GM18858 (cell line): ENCODE measurements at regions not wholly inside any gene's neighbourhood (a gene's known extent, or its start where the extent isn't known, plus 50 kb on each side); places are given as distances from the start of the nearest gene placed in this dataset.

Experiments
- ATAC-seq: cut with Tn5 transposase; IDR thresholded peaks from one replicate; pipeline ENCODE4 v1.9.1; 2021; ENCODE audit not compliant: unreplicated experiment

- ATAC-seq: no peak
Observed at GRCh38 chr12:58356794-58357193, 415.4 kb downstream of the ATP23 start.

DNA sequence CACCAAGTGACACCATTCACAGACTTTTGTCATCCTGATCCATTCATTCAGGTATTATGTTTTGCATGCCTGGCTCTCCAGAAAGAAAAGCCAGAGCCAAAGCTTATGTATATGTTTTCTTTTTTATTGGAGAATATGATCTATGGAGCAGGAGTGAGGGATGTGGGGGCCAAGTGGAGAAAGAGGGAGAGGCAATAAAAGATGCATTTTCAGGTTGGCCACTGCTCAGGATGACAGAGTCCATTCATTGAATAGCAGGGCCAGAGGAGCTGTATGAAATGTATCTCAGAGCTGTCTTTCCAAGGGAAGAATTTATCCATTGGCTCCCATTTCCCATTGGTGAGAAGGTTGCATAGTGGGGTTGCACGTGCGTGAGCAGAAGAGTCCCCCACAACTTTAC, 416.1 kb downstream of the ATP23 start:
- no peak for ATAC-seq

- ATAC-seq: no peak
Observed at GRCh38 chr12:58358369-58358768, 417.0 kb downstream of the ATP23 start.

DNA sequence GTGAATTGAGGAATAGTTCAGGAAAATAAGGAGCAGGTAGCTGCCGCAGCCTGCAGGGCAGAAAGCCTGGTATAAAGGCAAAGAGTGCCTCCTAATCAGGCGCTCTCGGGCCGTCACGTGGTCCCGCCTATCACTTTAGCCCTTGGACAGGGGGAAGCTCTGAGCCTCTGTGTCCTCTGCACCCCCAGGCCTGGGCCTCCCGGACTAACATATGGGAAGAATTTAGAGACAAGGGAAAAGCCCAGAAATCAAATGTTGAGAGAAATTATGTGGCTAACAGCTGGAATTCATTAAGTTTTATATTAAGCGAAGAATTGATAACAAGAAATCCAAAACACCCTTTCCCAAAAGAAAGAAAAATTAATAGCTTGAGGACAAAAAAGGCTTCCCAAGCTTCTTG, 417.7 kb downstream of the ATP23 start:
- ATAC-seq: no peak

DNA sequence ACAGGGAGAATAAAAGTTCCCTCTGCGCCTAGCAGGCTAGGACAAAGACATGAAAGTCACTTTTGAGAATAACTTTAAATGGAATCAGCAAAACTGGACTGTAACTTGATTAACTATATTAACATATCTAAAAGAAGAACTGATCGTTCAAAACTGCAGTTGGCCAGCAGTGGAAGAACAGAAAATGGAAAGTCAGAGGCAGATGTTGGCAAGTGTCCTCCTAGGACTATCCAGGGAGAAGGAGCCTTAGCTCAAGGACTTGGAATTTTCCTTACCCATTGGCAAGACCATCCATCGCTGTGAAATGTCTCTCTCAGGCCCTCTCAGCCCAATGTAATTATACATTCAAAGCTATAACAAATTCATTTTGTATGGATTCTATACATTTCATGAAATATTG, 419.7 kb downstream of the ATP23 start:
- ATAC-seq: no peak

- no peak for ATAC-seq
Observed at GRCh38 chr12:58363971-58364370, 422.6 kb downstream of the ATP23 start.

DNA sequence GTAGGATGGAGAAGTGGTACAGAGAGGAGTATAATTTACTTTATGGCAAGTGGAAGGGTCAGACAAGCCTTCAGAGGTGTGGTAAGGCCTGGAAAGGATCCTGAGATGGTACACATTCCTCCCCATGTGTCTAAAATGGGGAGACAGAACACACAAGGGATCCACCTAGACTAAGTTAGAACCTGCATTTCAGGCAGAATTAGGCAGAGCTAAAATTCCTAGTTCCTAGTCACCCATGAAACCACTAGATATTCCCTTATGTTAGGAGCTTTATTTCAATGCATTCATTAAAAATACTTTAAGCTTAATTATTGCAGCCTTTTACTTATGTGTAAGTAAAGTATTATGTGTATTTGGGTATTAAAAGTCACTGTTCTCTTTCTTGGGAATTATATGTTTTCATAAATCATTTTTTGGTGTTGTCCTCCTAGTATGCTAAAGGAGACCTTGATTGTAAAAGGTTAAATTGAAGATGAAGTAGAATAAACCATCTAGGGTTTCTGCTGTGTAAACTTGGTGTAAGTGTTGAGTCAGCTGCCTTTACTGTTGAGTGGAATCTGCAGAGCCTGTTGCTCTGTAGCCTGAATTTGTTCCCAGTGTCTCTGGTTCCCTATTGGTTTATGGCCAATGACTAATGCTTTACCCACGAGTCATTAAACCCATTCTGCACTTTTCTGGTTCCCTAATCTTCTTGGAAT, 423.2 kb downstream of the ATP23 start:
- no peak for ATAC-seq

DNA sequence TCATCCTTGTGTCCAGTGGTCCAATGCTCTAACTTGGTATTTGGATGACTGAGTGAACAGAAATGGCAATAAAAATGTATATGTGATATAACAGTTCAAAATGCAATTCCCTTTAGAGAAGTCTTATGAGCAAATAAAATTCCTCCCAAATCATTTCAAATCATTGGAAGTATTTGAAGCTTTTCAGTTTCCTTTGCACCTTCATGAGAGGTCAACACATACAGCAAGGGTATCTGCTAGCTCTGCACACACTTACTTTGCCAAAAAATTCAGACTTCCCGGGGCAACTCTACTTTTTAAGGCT, 423.7 kb downstream of the ATP23 start:
- ATAC-seq: no peak

DNA sequence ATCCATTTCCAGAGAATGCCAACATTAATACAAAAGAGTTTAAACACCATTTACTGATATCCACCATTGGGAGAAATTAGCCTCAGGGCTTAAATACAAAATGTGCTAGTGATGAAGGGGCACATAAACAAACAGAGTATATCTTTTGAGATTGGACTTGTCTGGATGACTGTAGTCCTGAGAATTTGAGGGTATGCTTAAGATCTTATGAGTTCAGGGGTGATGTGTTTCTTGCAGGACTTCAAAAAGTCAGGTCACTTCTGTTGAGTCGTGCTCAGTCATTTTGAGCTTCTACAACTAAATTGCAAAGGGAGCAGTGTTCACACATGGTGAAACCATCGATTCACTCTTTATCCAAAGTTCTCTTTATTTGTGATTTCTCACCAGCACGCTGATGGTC, 425.7 kb downstream of the ATP23 start:
- no peak for ATAC-seq

DNA sequence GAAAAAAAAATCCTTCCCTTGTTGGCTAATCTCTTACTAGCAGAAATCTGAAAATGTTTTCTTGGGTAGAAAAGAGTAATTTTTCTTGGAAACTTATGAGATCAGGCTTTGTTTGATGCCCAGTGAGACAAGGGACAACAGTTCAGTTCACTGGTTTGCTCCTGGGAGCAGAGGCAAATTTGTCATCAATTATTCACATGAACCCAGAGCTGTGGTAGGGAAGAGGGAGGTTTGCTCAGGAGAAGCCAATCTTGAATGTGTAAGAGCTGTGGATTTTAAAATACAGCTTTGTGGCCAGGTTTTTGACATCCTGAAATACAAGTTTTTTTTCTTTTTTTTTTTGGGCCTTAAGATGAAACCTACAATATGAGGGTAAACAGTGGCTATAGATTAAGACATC, 426.6 kb downstream of the ATP23 start:
- no peak for ATAC-seq

DNA sequence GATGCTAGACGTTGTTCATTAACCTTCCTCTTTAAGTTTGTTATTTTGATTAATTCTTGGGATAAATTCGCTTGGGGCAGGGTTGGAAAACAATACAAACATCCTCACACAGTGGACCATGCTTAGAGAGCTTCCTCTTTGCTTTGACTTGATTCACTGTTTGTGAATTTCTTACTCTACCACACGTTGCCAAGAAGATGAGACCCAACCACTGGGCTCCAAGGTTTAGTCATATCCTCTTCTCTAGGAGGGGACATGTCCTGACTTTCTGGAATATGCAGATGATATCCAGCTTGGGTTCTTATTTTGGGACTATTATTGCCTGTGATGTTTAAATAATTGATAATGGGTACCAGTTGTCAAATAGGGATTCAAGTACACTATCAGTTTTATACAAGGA, 428.2 kb downstream of the ATP23 start:
- no peak for ATAC-seq

- ATAC-seq: peak; percentile 98
Observed at GRCh38 chr12:58372298-58372697, 430.9 kb downstream of the ATP23 start.

DNA sequence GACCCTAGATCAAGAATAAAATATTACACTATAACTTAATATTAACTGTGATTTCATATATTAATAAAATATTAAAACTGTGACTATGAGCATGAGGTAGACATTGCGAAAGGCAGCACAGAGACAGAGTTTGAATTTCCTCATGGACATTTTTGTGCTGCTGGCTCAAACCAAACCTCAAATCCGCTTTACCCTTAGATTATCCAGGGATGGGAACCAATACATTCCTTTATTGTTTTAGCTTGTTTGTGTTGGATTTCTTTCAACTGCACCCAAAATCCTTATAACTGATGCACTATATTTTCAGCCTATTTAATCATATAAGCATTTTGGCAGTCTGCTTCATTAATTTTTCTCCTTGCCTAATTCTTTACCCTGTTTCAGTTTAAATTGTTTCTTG, 436.7 kb downstream of the ATP23 start:
- no peak for ATAC-seq

DNA sequence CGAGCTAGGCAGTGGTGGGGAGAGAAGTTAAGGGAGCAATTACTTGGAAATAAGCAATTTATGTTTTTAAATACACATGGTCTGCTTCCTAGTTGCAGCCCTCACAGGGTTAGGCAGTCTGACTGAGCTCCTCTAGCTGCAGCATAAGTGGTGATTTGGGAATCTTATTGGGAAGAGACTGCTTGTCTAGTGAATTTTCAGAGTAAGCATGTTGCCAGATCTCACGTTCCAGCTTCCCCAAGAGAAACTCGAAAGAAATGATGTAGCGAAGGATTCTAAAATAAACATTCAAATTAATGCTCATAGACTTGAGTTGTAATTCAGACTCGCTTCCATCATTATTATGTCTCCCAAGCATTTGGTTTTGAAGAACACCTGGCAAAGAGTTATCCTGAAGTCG, 440.2 kb downstream of the ATP23 start:
- ATAC-seq: no peak

DNA sequence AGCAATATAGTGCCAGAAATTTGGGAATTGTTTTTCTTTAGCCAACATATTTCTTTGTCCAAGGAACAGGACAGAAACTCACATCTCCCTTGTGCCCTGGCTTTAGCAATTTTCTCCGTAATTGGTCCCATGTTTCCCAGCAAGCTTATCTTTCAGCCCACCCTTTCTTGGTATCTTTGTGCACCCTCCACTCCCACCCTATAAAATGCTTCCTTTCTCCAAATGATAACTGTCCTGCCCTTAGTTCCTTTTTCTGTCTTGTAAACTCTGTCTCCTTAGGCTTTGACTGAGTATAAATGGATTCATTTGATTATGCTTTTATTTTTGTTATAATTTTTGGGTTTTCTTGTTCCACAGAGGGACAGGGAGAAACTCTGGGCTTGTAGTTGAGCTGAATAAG, 442.8 kb downstream of the ATP23 start:
- no peak for ATAC-seq

DNA sequence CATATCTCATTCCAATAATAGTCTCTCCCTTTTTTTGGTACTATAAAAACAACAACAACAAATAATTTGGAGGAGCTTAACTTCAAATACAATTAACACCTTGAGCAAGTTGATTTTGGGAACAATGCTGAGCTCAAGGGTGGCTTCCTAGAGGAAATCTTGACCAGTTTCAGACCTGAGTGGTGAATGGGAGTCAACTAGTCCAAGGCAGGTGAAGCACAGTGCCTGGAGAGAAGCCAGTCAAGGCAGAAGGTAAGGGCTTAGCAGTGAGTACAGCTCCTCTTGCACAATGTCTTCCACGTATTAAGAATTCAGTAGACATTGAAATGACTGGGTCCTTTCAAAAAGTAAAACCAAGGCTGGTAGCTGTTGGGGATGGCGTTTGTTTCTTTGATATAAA, 444.8 kb downstream of the ATP23 start:
- no peak for ATAC-seq

DNA sequence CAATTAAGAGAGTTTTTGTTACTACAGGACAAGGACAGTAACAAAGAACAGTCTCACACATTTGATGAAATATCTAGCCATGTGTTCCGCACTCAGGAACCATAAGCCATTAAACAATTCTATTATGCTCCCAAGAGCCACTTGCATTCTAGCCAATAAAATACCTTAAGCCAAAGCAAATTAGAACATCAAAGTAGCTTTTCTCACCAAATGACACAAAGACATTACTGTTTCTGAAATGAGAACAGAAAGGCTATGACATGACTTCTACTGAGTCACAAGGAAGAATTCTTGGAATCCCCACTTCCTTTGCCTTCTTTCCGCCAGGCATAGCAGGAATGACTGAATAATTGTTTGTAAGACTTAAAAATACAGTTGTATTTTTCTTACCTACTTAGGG, 445.8 kb downstream of the ATP23 start:
- ATAC-seq: no peak

- no peak for ATAC-seq
Observed at GRCh38 chr12:58388261-58388660, 446.9 kb downstream of the ATP23 start.

GRCh38 chr12:58393152-58393551, 451.8 kb downstream of the ATP23 start:
- no peak for ATAC-seq

DNA sequence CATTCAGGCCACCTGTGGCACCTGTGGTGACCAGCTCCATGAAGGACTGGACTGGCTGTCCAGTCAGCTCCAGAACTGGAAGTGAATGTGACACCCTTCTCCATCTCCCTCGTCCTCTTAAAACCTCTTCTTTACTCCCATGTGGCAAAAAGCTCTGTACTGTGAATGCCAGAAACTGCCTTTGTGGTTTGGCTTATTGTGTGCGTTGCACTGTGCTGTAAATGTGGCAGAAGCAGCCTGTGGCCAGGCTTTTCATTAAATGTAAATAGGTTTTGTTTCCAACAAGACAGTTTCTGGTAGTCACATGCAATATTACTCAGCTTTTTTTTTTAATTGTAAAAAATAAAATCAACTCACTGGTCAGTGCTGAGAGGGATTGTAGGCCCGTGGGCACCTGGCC, 453.7 kb downstream of the ATP23 start:
- no peak for ATAC-seq

GRCh38 chr12:58395470-58395869, 454.1 kb downstream of the ATP23 start:
- no peak for ATAC-seq

DNA sequence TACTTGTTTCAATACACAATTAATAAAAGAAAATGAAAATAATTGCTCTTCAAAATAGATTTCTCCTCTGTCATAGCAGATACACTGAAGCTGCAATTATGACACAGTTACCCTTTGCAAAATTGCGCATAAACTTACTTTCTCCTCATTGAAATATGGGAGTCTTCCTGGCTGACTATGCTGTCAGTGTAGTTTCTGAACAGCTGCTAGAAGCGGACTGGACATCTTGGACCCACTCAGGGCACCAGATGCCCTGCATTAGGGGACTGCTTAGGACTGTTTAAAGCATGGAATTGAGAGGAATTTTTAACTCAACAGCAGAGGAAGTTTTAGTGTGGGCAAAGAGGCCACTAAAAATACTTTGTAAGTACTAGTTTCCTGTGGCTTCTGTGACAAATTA, 454.9 kb downstream of the ATP23 start:
- no peak for ATAC-seq

GRCh38 chr12:58405363-58405762, 464.0 kb downstream of the ATP23 start:
- no peak for ATAC-seq

- no peak for ATAC-seq
Observed at GRCh38 chr12:58408516-58408915, 467.1 kb downstream of the ATP23 start.
